GM21515 (cell line): ENCODE measurements at regions not wholly inside any gene's neighbourhood (a gene's known extent, or its start where the extent isn't known, plus 50 kb on each side); places are given as distances from the start of the nearest gene placed in this dataset.
"Not testable (repeated sequence)": the region's sequence is repeated elsewhere in the genome, so short reads cannot be mapped to it uniquely, and the experiment has no call there.

Source experiments
- ATAC-seq: cut with Tn5 transposase; IDR thresholded peaks from one replicate; pipeline ENCODE4 v1.9.1; 2021; ENCODE audit not compliant: unreplicated experiment

- ATAC-seq, result not testable (repeated sequence)
Observed at GRCh38 chr1:91207691-91208090, 185.9 kb upstream of the ZNF644 start.

GRCh38 chr1:91204150-91204549 is 182.3 kb upstream of the ZNF644 start:
- not testable (repeated sequence) for ATAC-seq

GRCh38 chr1:91201694-91202093 is 179.9 kb upstream of the ZNF644 start:
- no peak for ATAC-seq

- no peak for ATAC-seq
Observed at GRCh38 chr1:91201176-91201575, 179.3 kb upstream of the ZNF644 start.

GRCh38 chr1:91200675-91201074 is 178.8 kb upstream of the ZNF644 start:
- no peak for ATAC-seq

GRCh38 chr1:91199988-91200387 is 178.2 kb upstream of the ZNF644 start:
- ATAC-seq, result no peak

- no peak for ATAC-seq
Observed at GRCh38 chr1:91190996-91191395, 169.2 kb upstream of the ZNF644 start.

GRCh38 chr1:91189096-91189495 is 167.3 kb upstream of the ZNF644 start:
- ATAC-seq, result no peak

GRCh38 chr1:91182807-91183206 is 161.0 kb upstream of the ZNF644 start:
- not testable (repeated sequence) for ATAC-seq

- ATAC-seq, result no peak
Observed at GRCh38 chr1:91176250-91176649, 154.4 kb upstream of the ZNF644 start.

- ATAC-seq, result no peak
Observed at GRCh38 chr1:91174734-91175133, 152.9 kb upstream of the ZNF644 start.

GRCh38 chr1:91173346-91173890 is 151.6 kb upstream of the ZNF644 start:
- ATAC-seq, result no peak

- ATAC-seq, result no peak
Observed at GRCh38 chr1:91172541-91172940, 150.7 kb upstream of the ZNF644 start.

GRCh38 chr1:91171898-91172297 is 150.1 kb upstream of the ZNF644 start:
- no peak for ATAC-seq

- ATAC-seq, result no peak
Observed at GRCh38 chr1:91170571-91170970, 148.7 kb upstream of the ZNF644 start.

GRCh38 chr1:91166106-91166712 is 144.4 kb upstream of the ZNF644 start:
- peak; percentile 50 for ATAC-seq

- ATAC-seq, result peak; percentile 94
Observed at GRCh38 chr1:91165033-91165654, 143.3 kb upstream of the ZNF644 start.

GRCh38 chr1:91162613-91163012 is 140.8 kb upstream of the ZNF644 start:
- ATAC-seq, result no peak

- ATAC-seq, result no peak
Observed at GRCh38 chr1:91161749-91162148, 139.9 kb upstream of the ZNF644 start.

GRCh38 chr1:91161166-91161565 is 139.3 kb upstream of the ZNF644 start:
- ATAC-seq, result no peak

GRCh38 chr1:91160363-91161075 is 138.7 kb upstream of the ZNF644 start:
- ATAC-seq, result no peak

- ATAC-seq, result no peak
Observed at GRCh38 chr1:91153341-91153740, 131.5 kb upstream of the ZNF644 start.
